Stimulated activated CD8-positive, alpha-beta memory T cell treated with anti-CD3 and anti-CD28 coated beads, Interleukin-4, amount 100 ng/mL, for 4 hours (primary cell): ENCODE measurements at regions not wholly inside any gene's neighbourhood (a gene's known extent, or its start where the extent isn't known, plus 50 kb on each side); places are given as distances from the start of the nearest gene placed in this dataset.

Experiments
- DNase-seq, 2 donors: peaks; one replicate each; pipeline ENCODE4 v3.0.0-alpha.2; 2020; ENCODE audit warnings: low read depth in 2 of 2, low spot score in 1 of 2

- no peak for DNase-seq
Observed at GRCh38 chr5:2175041-2175440, 292.3 kb upstream of the IRX4 start.

GRCh38 chr5:2174538-2174937 is 291.8 kb upstream of the IRX4 start:
- no peak for DNase-seq

- no peak for DNase-seq
Observed at GRCh38 chr5:2173151-2173834, 290.6 kb upstream of the IRX4 start.

GRCh38 chr5:2172471-2172870 is 289.7 kb upstream of the IRX4 start:
- no peak for DNase-seq

GRCh38 chr5:2170761-2171160 is 288.0 kb upstream of the IRX4 start:
- no peak for DNase-seq

GRCh38 chr5:2169850-2170760 is 287.4 kb upstream of the IRX4 start:
- DNase-seq: no peak

- DNase-seq: no peak
Observed at GRCh38 chr5:2169430-2169808, 286.7 kb upstream of the IRX4 start.

- no peak for DNase-seq
Observed at GRCh38 chr5:2168601-2169429, 286.1 kb upstream of the IRX4 start.

- DNase-seq: no peak
Observed at GRCh38 chr5:2167671-2168070, 284.9 kb upstream of the IRX4 start.

- DNase-seq: no peak
Observed at GRCh38 chr5:2166979-2167377, 284.3 kb upstream of the IRX4 start.

- no peak for DNase-seq
Observed at GRCh38 chr5:2166306-2166978, 283.7 kb upstream of the IRX4 start.

- DNase-seq: no peak
Observed at GRCh38 chr5:2165615-2166305, 283.0 kb upstream of the IRX4 start.

GRCh38 chr5:2165203-2165602 is 282.5 kb upstream of the IRX4 start:
- no peak for DNase-seq

- no peak for DNase-seq
Observed at GRCh38 chr5:2164586-2164985, 281.9 kb upstream of the IRX4 start.

GRCh38 chr5:2163940-2164490 is 281.3 kb upstream of the IRX4 start:
- DNase-seq: no peak

GRCh38 chr5:2163060-2163856 is 280.5 kb upstream of the IRX4 start:
- DNase-seq: no peak

GRCh38 chr5:2160811-2161210 is 278.1 kb upstream of the IRX4 start:
- no peak for DNase-seq

GRCh38 chr5:2158767-2159166 is 276.0 kb upstream of the IRX4 start:
- no peak for DNase-seq

GRCh38 chr5:2158109-2158508 is 275.4 kb upstream of the IRX4 start:
- no peak for DNase-seq
